OCI-LY3 (cell line): ENCODE measurements at regions not wholly inside any gene's neighbourhood (a gene's known extent, or its start where the extent isn't known, plus 50 kb on each side); places are given as distances from the start of the nearest gene placed in this dataset.

Source experiments
- H2AFZ ChIP-seq: fragments of 200-600, 300-600 bp; shearing (Covaris generic); 2 replicates; pipeline ENCODE4 v1.6.0; 2014; ENCODE audit warnings: antibody characterized with exemption, low read depth, low read length
- H3K27ac ChIP-seq: fragments of 200-600, 300-600 bp; sonication (generic); 2 replicates; pipeline ENCODE4 v1.5.1; 2014; ENCODE audit warnings: mild to moderate bottlenecking, low read length, moderate library complexity, mixed read lengths
- H3K27me3 ChIP-seq: fragments of 200-600, 300-600 bp; sonication (generic); 2 replicates; pipeline ENCODE4 v1.6.1; 2014; ENCODE audit warnings: low read depth, low read length, mixed read lengths
- H3K36me3 ChIP-seq: fragments of 200-600, 300-600 bp; sonication (generic); replicated peaks from 2 replicates; pipeline ENCODE3; 2014; ENCODE audit warnings: low read depth, low read length, mixed read lengths
- H3K4me1 ChIP-seq: fragments of 300-600, 200-600 bp; sonication (generic); 2 replicates; pipeline ENCODE4 v1.6.1; 2014; ENCODE audit warnings: low read length, mixed read lengths
- H3K4me2 ChIP-seq: fragments of 200-600, 300-600 bp; sonication (generic); 2 replicates; pipeline ENCODE4 v1.6.1; 2014; ENCODE audit warnings: low read length, mixed read lengths
- H3K4me3 ChIP-seq: fragments of 300-600, 200-600 bp; sonication (generic); 2 replicates; pipeline ENCODE4 v1.5.1; 2014; ENCODE audit warnings: antibody characterized with exemption, mild to moderate bottlenecking, low read length, moderate library complexity
- H3K79me2 ChIP-seq: fragments of 300-600, 200-600 bp; shearing (Covaris generic); 2 replicates; pipeline ENCODE4 v1.6.1; 2014; ENCODE audit warnings: mild to moderate bottlenecking, low read length, mixed read lengths
- H3K9ac ChIP-seq: fragments of 300-600, 200-600 bp; shearing (Covaris generic); 2 replicates; pipeline ENCODE4 v1.6.0; 2014; ENCODE audit warnings: mild to moderate bottlenecking, low read length, moderate library complexity
- H3K9me3 ChIP-seq: fragments of 200-600, 300-600 bp; shearing (Covaris generic); 2 replicates; pipeline ENCODE4 v1.6.1; 2014; ENCODE audit warnings: low read length, mixed read lengths; ENCODE audit not compliant: insufficient read depth
- H4K20me1 ChIP-seq: fragments of 200-600, 300-600 bp; sonication (generic); 2 replicates; pipeline ENCODE4 v1.6.1; 2016; ENCODE audit warnings: low read length, mixed read lengths; ENCODE audit not compliant: insufficient read depth
- CTCF ChIP-seq: fragments of 200-600, 300-600 bp; sonication (generic); IDR thresholded peaks from 2 replicates; pipeline ENCODE4 v1.5.1; 2014; ENCODE audit warnings: antibody characterized with exemption, low read length, low read depth
- EZH2phosphoT487 ChIP-seq: fragments of 200-600 bp; shearing (Covaris generic); IDR thresholded peaks from 2 replicates; pipeline ENCODE4 v1.6.1; 2018; ENCODE audit warnings: antibody characterized with exemption, mixed run types, low read depth

DNA sequence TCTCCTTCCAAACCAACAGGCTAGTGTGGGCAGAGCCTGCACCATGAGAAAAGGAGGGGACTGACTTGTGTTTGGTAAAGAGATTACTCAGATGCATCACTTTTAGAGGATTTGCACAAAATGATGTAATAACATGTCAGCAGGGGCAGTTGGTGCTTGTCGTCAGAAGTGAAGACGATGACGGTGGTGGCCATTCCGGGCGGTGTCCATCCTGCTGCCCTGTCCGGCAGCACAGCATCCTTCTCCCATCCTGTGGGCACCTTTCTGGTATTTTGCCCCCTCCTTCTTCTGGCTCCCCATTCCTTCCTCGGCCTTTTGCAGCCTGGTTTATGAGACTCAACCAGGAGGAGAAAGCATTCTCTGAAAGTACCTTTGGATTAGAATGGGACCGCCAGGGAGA, 160.1 kb downstream of the TEX29 start:
- Histone ChIP-seq H3K79me2 (no peaks in the 10 kb centered on the region), H3K36me3 (no peaks in the 10 kb centered on the region), H3K4me2 (no peak overlapping the region), H3K27ac (no peak overlapping the region), H4K20me1 (no peaks in the 10 kb centered on the region), H3K4me3 (no peak overlapping the region), H2AFZ (no peak overlapping the region), H3K9me3 (no peaks in the 10 kb centered on the region), H3K4me1 (no peaks in the 10 kb centered on the region), H3K9ac (no peak overlapping the region), H3K27me3 (no peaks in the 10 kb centered on the region)
- TF ChIP-seq EZH2phosphoT487 (no peak), CTCF (no peak)

DNA sequence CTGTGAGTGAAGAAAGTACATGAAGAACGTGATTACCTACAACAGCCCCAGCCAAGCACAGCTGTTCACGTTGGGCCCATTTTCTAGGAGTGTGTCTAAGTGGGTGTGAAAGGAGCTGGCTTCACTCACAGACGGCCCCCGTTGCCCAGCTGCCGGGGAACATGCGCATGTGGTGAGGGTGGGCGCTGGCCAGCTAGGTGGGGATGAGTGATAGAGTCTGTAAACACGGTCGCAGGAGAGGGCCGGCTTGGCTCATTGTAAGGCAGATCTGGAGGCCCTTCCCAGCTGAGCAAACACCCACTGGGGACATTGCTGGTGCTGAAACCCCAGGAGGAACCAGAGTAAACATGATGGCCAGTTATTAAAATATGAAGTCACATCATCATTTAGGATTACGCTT, 160.5 kb downstream of the TEX29 start:
- no peaks in the 10 kb centered on the region for H3K4me1 ChIP-seq
- no peaks in the 10 kb centered on the region for H3K36me3 ChIP-seq
- 0 out of 2 replicates have a peak, but pooled peaks cover 1% of the 10 kb centered on the region for H3K9me3 ChIP-seq
- H3K27me3 ChIP-seq, result no peaks in the 10 kb centered on the region
- no peak for TF ChIP-seq CTCF
- no peak for TF ChIP-seq EZH2phosphoT487
- no peak overlapping the region for H3K4me2 ChIP-seq
- H3K27ac ChIP-seq, result no peak overlapping the region
- H3K79me2 ChIP-seq, result no peaks in the 10 kb centered on the region
- H4K20me1 ChIP-seq, result no peaks in the 10 kb centered on the region
- H3K4me3 ChIP-seq, result no peak overlapping the region
- H3K9ac ChIP-seq, result no peak overlapping the region
- no peak overlapping the region for H2AFZ ChIP-seq

- no peaks in the 10 kb centered on the region for H3K79me2 ChIP-seq
- TF ChIP-seq EZH2phosphoT487 (no peak), CTCF (no peak)
- H3K27ac ChIP-seq, result no peak overlapping the region
- no peaks in the 10 kb centered on the region for H3K36me3 ChIP-seq
- H3K4me1 ChIP-seq, result no peaks in the 10 kb centered on the region
- no peaks in the 10 kb centered on the region for H4K20me1 ChIP-seq
- no peak overlapping the region for H3K9ac ChIP-seq
- no peaks in the 10 kb centered on the region for H3K27me3 ChIP-seq
- H3K4me2 ChIP-seq, result no peak overlapping the region
- no peak overlapping the region for H3K4me3 ChIP-seq
- 0 out of 2 replicates have a peak, but pooled peaks cover 2% of the 10 kb centered on the region for H3K9me3 ChIP-seq
- no peak overlapping the region for H2AFZ ChIP-seq
Measured at GRCh38 chr13:111482126-111482525, 161.7 kb downstream of the TEX29 start.

GRCh38 chr13:111482806-111483620, 162.6 kb downstream of the TEX29 start:
- TF ChIP-seq EZH2phosphoT487 (no peak), CTCF (no peak)
- H3K9me3 ChIP-seq, result 0 out of 2 replicates have a peak, but pooled peaks cover 2% of the 10 kb centered on the region
- H3K4me2 ChIP-seq, result no peak overlapping the region
- no peaks in the 10 kb centered on the region for H3K79me2 ChIP-seq
- H2AFZ ChIP-seq, result no peak overlapping the region
- H3K9ac ChIP-seq, result no peak overlapping the region
- no peaks in the 10 kb centered on the region for H3K27me3 ChIP-seq
- no peak overlapping the region for H3K4me3 ChIP-seq
- H3K27ac ChIP-seq, result no peak overlapping the region
- no peaks in the 10 kb centered on the region for H3K36me3 ChIP-seq
- no peaks in the 10 kb centered on the region for H4K20me1 ChIP-seq
- no peaks in the 10 kb centered on the region for H3K4me1 ChIP-seq
